ENCODE measurements at regions not wholly inside any gene's neighbourhood (a gene's known extent, or its start where the extent isn't known, plus 50 kb on each side); places are given as distances from the start of the nearest gene placed in this dataset.

DNA sequence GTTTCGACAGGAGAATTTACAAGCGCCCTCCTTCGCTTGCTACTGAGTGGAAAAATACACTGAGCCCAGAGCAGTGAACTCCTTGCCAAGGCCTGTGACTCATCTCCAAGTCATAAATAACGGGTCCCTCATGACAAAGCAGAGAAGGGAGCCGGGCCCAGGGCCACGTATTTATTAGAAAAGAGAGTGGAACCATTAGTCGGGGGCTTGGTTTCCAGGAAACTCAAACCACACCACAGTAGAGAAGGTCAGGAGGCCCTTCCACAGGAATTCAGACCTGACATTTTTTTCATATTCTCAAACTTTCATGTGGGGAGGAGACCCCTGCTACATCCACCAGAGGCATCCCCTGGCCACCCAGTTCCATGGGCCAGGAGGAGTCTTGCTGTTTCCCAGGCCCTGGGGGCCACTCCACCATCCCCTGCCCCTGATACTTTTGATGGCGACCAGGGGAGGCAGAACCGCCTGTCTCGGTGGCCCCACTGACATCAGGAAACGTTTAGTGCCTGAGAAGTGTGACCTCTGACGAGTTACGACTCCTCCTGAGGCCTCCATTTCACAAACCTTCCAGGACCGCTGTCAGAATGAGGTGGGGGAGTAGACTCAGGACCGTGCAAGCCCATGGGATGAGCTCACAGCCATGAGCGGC is 289.7 kb downstream of the DYSF start:
- Histone ChIP-seq H3K4me1 (ENCODE audit: control insufficient read depth, insufficient read depth, low read length) (peaks cover 13% of the 10 kb centered on the region; the same call in 1 of the 2 replicates), H3K9ac (ENCODE audit: low read length) (no peak overlapping the region), H3K27me3 (ENCODE audit: control insufficient read depth, insufficient read depth, low read length) (no peaks in the 10 kb centered on the region; the same call in 1 of the 2 replicates), H3K27ac (ENCODE audit: low read depth, low read length) (no peak overlapping the region), H3K4me3 (ENCODE audit: low read depth, low read length) (no peak overlapping the region), H3K36me3 (ENCODE audit: control insufficient read depth, insufficient read depth, low read length) (no peaks in the 10 kb centered on the region), H3K9me3 (ENCODE audit: control insufficient read depth, insufficient read depth, low read depth, low read length) (peaks cover 4% of the 10 kb centered on the region)

DNA sequence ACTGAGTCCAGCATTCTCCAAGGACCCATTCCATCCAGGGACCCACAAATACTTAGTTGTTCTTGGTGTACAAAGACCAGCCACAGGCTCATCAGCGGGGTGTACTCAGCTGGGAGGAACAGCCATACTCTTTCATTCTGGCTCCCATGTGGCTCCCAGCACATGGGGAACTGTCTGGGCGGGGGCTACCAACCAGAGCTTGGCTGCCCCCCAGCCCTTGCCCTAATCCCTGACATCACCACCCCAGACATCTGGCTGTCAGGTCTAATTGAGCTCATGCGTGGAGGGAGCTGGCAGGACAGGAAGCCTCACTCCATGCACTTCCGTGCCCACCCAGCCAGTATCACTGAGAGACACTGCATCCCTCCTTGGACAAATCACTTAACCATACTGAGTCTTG is 283.6 kb downstream of the DYSF start:
- no peaks in the 10 kb centered on the region for H3K27me3 ChIP-seq (ENCODE audit: control insufficient read depth, insufficient read depth, low read length)
- H3K4me1 ChIP-seq (ENCODE audit: control insufficient read depth, insufficient read depth, low read length): no peaks in the 10 kb centered on the region
- no peak overlapping the region for H3K4me3 ChIP-seq (ENCODE audit: low read depth, low read length)
- no peaks in the 10 kb centered on the region for H3K36me3 ChIP-seq (ENCODE audit: control insufficient read depth, insufficient read depth, low read length)
- peaks cover 4% of the 10 kb centered on the region for H3K9me3 ChIP-seq (ENCODE audit: control insufficient read depth, insufficient read depth, low read depth, low read length)
- H3K9ac ChIP-seq (ENCODE audit: low read length): no peak overlapping the region
- H3K27ac ChIP-seq (ENCODE audit: low read depth, low read length): no peak overlapping the region

GRCh38 chr2:71736091-71736861 is 282.9 kb downstream of the DYSF start:
- H3K27me3 ChIP-seq (ENCODE audit: control insufficient read depth, insufficient read depth, low read length): no peaks in the 10 kb centered on the region
- no peaks in the 10 kb centered on the region for H3K4me1 ChIP-seq (ENCODE audit: control insufficient read depth, insufficient read depth, low read length)
- no peaks in the 10 kb centered on the region for H3K36me3 ChIP-seq (ENCODE audit: control insufficient read depth, insufficient read depth, low read length)
- no peak overlapping the region for H3K9ac ChIP-seq (ENCODE audit: low read length)
- H3K27ac ChIP-seq (ENCODE audit: low read depth, low read length): no peak overlapping the region
- peaks cover 4% of the 10 kb centered on the region for H3K9me3 ChIP-seq (ENCODE audit: control insufficient read depth, insufficient read depth, low read depth, low read length)
- no peak overlapping the region for H3K4me3 ChIP-seq (ENCODE audit: low read depth, low read length)

Data from HUES6 (cell line).